ENCODE measurements at regions not wholly inside any gene's neighbourhood (a gene's known extent, or its start where the extent isn't known, plus 50 kb on each side); places are given as distances from the start of the nearest gene placed in this dataset.
A peak's percentile ranks its signal among the peaks of the same experiment; 100 is the strongest.

GRCh38 chr17:17400566-17401184, 76.1 kb upstream of the MED9 start:
- Histone ChIP-seq H4K20me1 (ENCODE audit: low read depth, low read length) (no peaks in the 10 kb centered on the region), H3K9me2 (replicated peaks; ENCODE audit: insufficient read depth, low read length) (no peaks in the 10 kb centered on the region), H3K36me3 (ENCODE audit: low read length) (no peaks in the 10 kb centered on the region), H3K9ac (ENCODE audit: low read length) (no peak overlapping the region), H2AFZ (ENCODE audit: low read depth, low read length, severe bottlenecking) (no peak overlapping the region), H3K79me2 (ENCODE audit: insufficient read depth, low read length) (no peaks in the 10 kb centered on the region), H3K4me3 (ENCODE audit: insufficient read depth, low read length, poor library complexity, severe bottlenecking) (no peak overlapping the region), H3K4me2 (ENCODE audit: low read depth, low read length, poor library complexity, severe bottlenecking) (no peak overlapping the region), H3F3A (ENCODE audit: insufficient read depth) (no peaks in the 10 kb centered on the region), H3K9me3 (ENCODE audit: insufficient read depth, low read length) (no peaks in the 10 kb centered on the region), H3K27ac (ENCODE audit: low read depth, low read length) (no peak overlapping the region), H3K27me3 (ENCODE audit: low read length) (no peaks in the 10 kb centered on the region)
- no peak for TF ChIP-seq CTCF (IDR thresholded peaks at IDR 0.05; ENCODE audit: insufficient read depth, low read length, poor library complexity, severe bottlenecking)
- TF ChIP-seq EZH2phosphoT487 (conservative IDR thresholded peaks at IDR 0.05; ENCODE audit: low read length) = no peak

GRCh38 chr17:17401271-17401781, 75.5 kb upstream of the MED9 start:
- Histone ChIP-seq H3K79me2 (ENCODE audit: insufficient read depth, low read length) (no peaks in the 10 kb centered on the region), H3K9me2 (replicated peaks; ENCODE audit: insufficient read depth, low read length) (no peaks in the 10 kb centered on the region), H3K9me3 (ENCODE audit: insufficient read depth, low read length) (no peaks in the 10 kb centered on the region), H3K4me2 (ENCODE audit: low read depth, low read length, poor library complexity, severe bottlenecking) (no peak overlapping the region), H2AFZ (ENCODE audit: low read depth, low read length, severe bottlenecking) (no peak overlapping the region), H4K20me1 (ENCODE audit: low read depth, low read length) (no peaks in the 10 kb centered on the region), H3K36me3 (ENCODE audit: low read length) (no peaks in the 10 kb centered on the region), H3F3A (ENCODE audit: insufficient read depth) (no peaks in the 10 kb centered on the region), H3K4me3 (ENCODE audit: insufficient read depth, low read length, poor library complexity, severe bottlenecking) (no peak overlapping the region), H3K9ac (ENCODE audit: low read length) (no peak overlapping the region), H3K27me3 (ENCODE audit: low read length) (no peaks in the 10 kb centered on the region), H3K27ac (ENCODE audit: low read depth, low read length) (no peak overlapping the region)
- TF ChIP-seq CTCF (IDR thresholded peaks at IDR 0.05; ENCODE audit: insufficient read depth, low read length, poor library complexity, severe bottlenecking) (peak; percentile 27), EZH2phosphoT487 (conservative IDR thresholded peaks at IDR 0.05; ENCODE audit: low read length) (no peak)

GRCh38 chr17:17402558-17402957, 74.2 kb upstream of the MED9 start:
- no peak overlapping the region for H3K4me3 ChIP-seq (ENCODE audit: insufficient read depth, low read length, poor library complexity, severe bottlenecking)
- no peak overlapping the region for H2AFZ ChIP-seq (ENCODE audit: low read depth, low read length, severe bottlenecking)
- no peaks in the 10 kb centered on the region for H3K79me2 ChIP-seq (ENCODE audit: insufficient read depth, low read length)
- H3K36me3 ChIP-seq (ENCODE audit: low read length) = no peaks in the 10 kb centered on the region
- no peaks in the 10 kb centered on the region for H3F3A ChIP-seq (ENCODE audit: insufficient read depth)
- no peak overlapping the region for H3K27ac ChIP-seq (ENCODE audit: low read depth, low read length)
- no peaks in the 10 kb centered on the region for H4K20me1 ChIP-seq (ENCODE audit: low read depth, low read length)
- H3K27me3 ChIP-seq (ENCODE audit: low read length) = no peaks in the 10 kb centered on the region
- H3K9me3 ChIP-seq (ENCODE audit: insufficient read depth, low read length) = no peaks in the 10 kb centered on the region
- TF ChIP-seq CTCF (IDR thresholded peaks at IDR 0.05; ENCODE audit: insufficient read depth, low read length, poor library complexity, severe bottlenecking) (no peak), EZH2phosphoT487 (conservative IDR thresholded peaks at IDR 0.05; ENCODE audit: low read length) (no peak)
- no peak overlapping the region for H3K4me2 ChIP-seq (ENCODE audit: low read depth, low read length, poor library complexity, severe bottlenecking)
- H3K9ac ChIP-seq (ENCODE audit: low read length) = no peak overlapping the region
- no peaks in the 10 kb centered on the region for H3K9me2 ChIP-seq (replicated peaks; ENCODE audit: insufficient read depth, low read length)

Measured in SU-DHL-6 (cell line).